ENCODE measurements at regions not wholly inside any gene's neighbourhood (a gene's known extent, or its start where the extent isn't known, plus 50 kb on each side); places are given as distances from the start of the nearest gene placed in this dataset.

GRCh38 chr7:19999681-20000080 lies 217.5 kb downstream of the MACC1 start:
- TF ChIP-seq, protein P1, sequence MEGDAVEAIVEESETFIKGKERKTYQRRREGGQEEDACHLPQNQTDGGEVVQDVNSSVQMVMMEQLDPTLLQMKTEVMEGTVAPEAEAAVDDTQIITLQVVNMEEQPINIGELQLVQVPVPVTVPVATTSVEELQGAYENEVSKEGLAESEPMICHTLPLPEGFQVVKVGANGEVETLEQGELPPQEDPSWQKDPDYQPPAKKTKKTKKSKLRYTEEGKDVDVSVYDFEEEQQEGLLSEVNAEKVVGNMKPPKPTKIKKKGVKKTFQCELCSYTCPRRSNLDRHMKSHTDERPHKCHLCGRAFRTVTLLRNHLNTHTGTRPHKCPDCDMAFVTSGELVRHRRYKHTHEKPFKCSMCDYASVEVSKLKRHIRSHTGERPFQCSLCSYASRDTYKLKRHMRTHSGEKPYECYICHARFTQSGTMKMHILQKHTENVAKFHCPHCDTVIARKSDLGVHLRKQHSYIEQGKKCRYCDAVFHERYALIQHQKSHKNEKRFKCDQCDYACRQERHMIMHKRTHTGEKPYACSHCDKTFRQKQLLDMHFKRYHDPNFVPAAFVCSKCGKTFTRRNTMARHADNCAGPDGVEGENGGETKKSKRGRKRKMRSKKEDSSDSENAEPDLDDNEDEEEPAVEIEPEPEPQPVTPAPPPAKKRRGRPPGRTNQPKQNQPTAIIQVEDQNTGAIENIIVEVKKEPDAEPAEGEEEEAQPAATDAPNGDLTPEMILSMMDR (conservative IDR thresholded peaks at IDR 0.05) = no peak
- TF ChIP-seq EZH2 (IDR thresholded peaks at IDR 0.05; ENCODE audit: low read depth) = no peak
